Ishikawa (cell line): ENCODE measurements at regions not wholly inside any gene's neighbourhood (a gene's known extent, or its start where the extent isn't known, plus 50 kb on each side); places are given as distances from the start of the nearest gene placed in this dataset.

ENCODE experiments used
- FOXM1 ChIP-seq: IDR thresholded peaks from 2 replicates; pipeline ENCODE4 v1.6.1; 2012; ENCODE audit warnings: low read depth, borderline replicate concordance
- RAD21 ChIP-seq: IDR thresholded peaks from 2 replicates; pipeline ENCODE4 v1.6.1; 2012; ENCODE audit warnings: low read depth
- YY1 ChIP-seq: IDR thresholded peaks from 2 replicates; pipeline ENCODE4 v1.6.1; 2012; ENCODE audit warnings: low read depth

- TF ChIP-seq RAD21 (no peak), YY1 (no peak), FOXM1 (no peak)
These were observed 185.0 kb downstream of the CPE start for GRCh38 chr4:165563851-165564250.
